GM12878 (cell line): ENCODE measurements at regions not wholly inside any gene's neighbourhood (a gene's known extent, or its start where the extent isn't known, plus 50 kb on each side); places are given as distances from the start of the nearest gene placed in this dataset.

Experiments
- ATAC-seq: fragments of 200-7000 bp; cut with Tn5 transposase; 3 replicates; pipeline ENCODE4 v1.9.1; 2020; ENCODE audit warnings: mild to moderate bottlenecking, moderate library complexity
- BruUV-seq: library from RNA; stranded (reverse); fragments of 400-500 nt; replicated peaks from 2 replicates; lab custom pipeline; 2021; lab: Mats Ljungman, UMichigan
- CTCF ChIA-PET: fragments of 300-600 bp; sonication (Branson Sonifier 250); formaldehyde crosslinking; extraction: SDS; loops from one replicate; lab custom pipeline; 2021; ENCODE audit warnings: inconsistent platforms; lab: Yijun Ruan, JAX
- POLR2A ChIA-PET: fragments of 350-600 bp; formaldehyde crosslinking; extraction: SDS; loops from one replicate; lab custom pipeline; 2021; ENCODE audit warnings: inconsistent platforms; lab: Charles Lee
- RAD21 ChIA-PET: fragments of 300-600 bp; sonication (Branson Sonifier 250); formaldehyde crosslinking; loops from one replicate; lab custom pipeline; 2023; ENCODE audit warnings: antibody characterized with exemption; ENCODE audit not compliant: unreplicated experiment; lab: Charles Lee
- SMC1A ChIA-PET: fragments of 300-600 bp; sonication (Branson Sonifier 250); formaldehyde crosslinking; loops from one replicate; lab custom pipeline; 2023; ENCODE audit not compliant: unreplicated experiment, uncharacterized antibody; lab: Charles Lee
- DNase-seq: peaks from one replicate; pipeline ENCODE4 v3.0.0-alpha.2; 2011; ENCODE audit warnings: low read depth, low spot score
- FAIRE-seq: peaks from 3 replicates; lab custom pipeline; 2011; peaks lifted over from hg19 to GRCh38; lab: Jason Lieb, UNC
- H2AFZ ChIP-seq: 2 replicates; pipeline ENCODE4 v1.6.0; 2011; ENCODE audit warnings: low read depth, low read length, control low read depth; ENCODE audit not compliant: control insufficient read depth
- H3K27ac ChIP-seq: 2 replicates; pipeline ENCODE4 v1.5.1; 2011; ENCODE audit warnings: control low read depth; ENCODE audit not compliant: control insufficient read depth, insufficient read depth
- H3K27me3 ChIP-seq, 2 experiments: replicated peaks in 1 of 2; 2 replicates each; pipeline versions ENCODE4 v1.6.0 to v1.6.1; 2011; ENCODE audit warnings: low read length in 1 of 2; ENCODE audit not compliant: control insufficient read depth in 2 of 2, insufficient read depth in 2 of 2
- H3K36me3 ChIP-seq, 2 experiments: 2 replicates each; pipeline ENCODE4 v1.5.1; 2011; ENCODE audit warnings: low read length in 1 of 2; ENCODE audit not compliant: control insufficient read depth in 2 of 2, insufficient read depth in 2 of 2
- H3K4me1 ChIP-seq: 2 replicates; pipeline ENCODE4 v1.6.1; 2011; ENCODE audit warnings: mild to moderate bottlenecking, low read length, moderate library complexity, mixed read lengths; ENCODE audit not compliant: control insufficient read depth, insufficient read depth
- H3K4me2 ChIP-seq: 2 replicates; pipeline ENCODE4 v1.6.0; 2011; ENCODE audit warnings: control low read depth; ENCODE audit not compliant: control insufficient read depth, insufficient read depth
- H3K4me3 ChIP-seq: fragments of 200-600 bp; sonication (generic); 2 replicates; pipeline ENCODE4 v1.5.1; 2016
- H3K79me2 ChIP-seq: 2 replicates; pipeline ENCODE4 v1.6.0; 2011; ENCODE audit warnings: low read length; ENCODE audit not compliant: control insufficient read depth, insufficient read depth
- H3K9ac ChIP-seq: 2 replicates; pipeline ENCODE4 v1.8.0; 2011; ENCODE audit warnings: low read length, control low read depth, mixed read lengths; ENCODE audit not compliant: control insufficient read depth, insufficient read depth
- H3K9me3 ChIP-seq: replicated peaks from 3 replicates; pipeline ENCODE4 v1.5.1; 2011; ENCODE audit warnings: mild to moderate bottlenecking, low read length; ENCODE audit not compliant: control insufficient read depth, insufficient read depth
- H4K20me1 ChIP-seq: 2 replicates; pipeline ENCODE4 v1.6.0; 2011; ENCODE audit not compliant: control insufficient read depth, insufficient read depth
- ATF7 ChIP-seq: fragments of 450-650 bp; IDR thresholded peaks from 2 replicates; pipeline ENCODE4 v1.6.1; 2016; ENCODE audit warnings: low read depth, mild to moderate bottlenecking
- CREM ChIP-seq: IDR thresholded peaks from 2 replicates; pipeline ENCODE4 v1.6.1; 2014; ENCODE audit warnings: antibody characterized with exemption, low read depth
- GABPA ChIP-seq: IDR thresholded peaks from 2 replicates; pipeline ENCODE4 v1.6.1; 2014; ENCODE audit warnings: antibody characterized with exemption, low read depth, mild to moderate bottlenecking, inconsistent platforms
- HDAC6 ChIP-seq: fragments of 200-600 bp; sonication (generic); IDR thresholded peaks from one replicate; pipeline ENCODE4 v1.8.0; 2017; ENCODE audit warnings: antibody characterized with exemption; ENCODE audit not compliant: unreplicated experiment
- KDM1A ChIP-seq: fragments of 200-600 bp; sonication (generic); IDR thresholded peaks from 2 replicates; pipeline ENCODE4 v1.6.1; 2016; ENCODE audit warnings: borderline replicate concordance
- MEF2B ChIP-seq: fragments of 450-650 bp; IDR thresholded peaks from 2 replicates; pipeline ENCODE4 v1.6.1; 2018; ENCODE audit warnings: mild to moderate bottlenecking, moderate library complexity; ENCODE audit not compliant: partially characterized antibody, poor library complexity, severe bottlenecking
- NFYB ChIP-seq: IDR thresholded peaks from 2 replicates; pipeline ENCODE4 v1.6.1; 2011; ENCODE audit warnings: low read depth, mild to moderate bottlenecking, low read length, improper control_type of control experiment, moderate library complexity; ENCODE audit not compliant: insufficient read depth
- POU2F2 ChIP-seq: IDR thresholded peaks from 3 replicates; pipeline ENCODE4 v1.6.1; 2011; ENCODE audit warnings: low read depth, mild to moderate bottlenecking, low read length, borderline replicate concordance
- RCOR1 ChIP-seq: conservative IDR thresholded peaks from 2 replicates; pipeline ENCODE4 v1.6.1; 2012; ENCODE audit warnings: low read depth, low read length, improper control_type of control experiment
- RELA ChIP-seq: fragments of 450-650 bp; IDR thresholded peaks from 2 replicates; pipeline ENCODE4 v1.8.0; 2014; ENCODE audit warnings: borderline replicate concordance; ENCODE audit not compliant: partially characterized antibody
- TCF12 ChIP-seq: IDR thresholded peaks from 2 replicates; pipeline ENCODE4 v1.6.1; 2011; ENCODE audit warnings: low read depth, mild to moderate bottlenecking, low read length
- YY1 ChIP-seq: IDR thresholded peaks from 2 replicates; pipeline ENCODE4 v1.6.1; 2011; ENCODE audit warnings: low read depth, mild to moderate bottlenecking, low read length
- in situ Hi-C: fragments of 300-500 bp; cut with MboI; formaldehyde crosslinking; loops from 9 replicates; pipeline ENCODE4 v1.14.3; 2018; ENCODE audit warnings: mixed read lengths
- intact Hi-C: fragments of 100-400 bp; cut with micrococcal nuclease; formaldehyde crosslinking; loops from one replicate; pipeline ENCODE4 v1.14.2; 2022; ENCODE audit not compliant: unreplicated experiment

GRCh38 chr1:208977012-208977411 is 606.5 kb upstream of the CAMK1G start:
- intact Hi-C loops (no loop called here), in situ Hi-C loops (no loop called here)
- Histone ChIP-seq H3K4me3 (no peak overlapping the region), H3K27me3 (no peaks in the 10 kb centered on the region; a peak in 1 of 4 replicates), H3K4me2 (no peak overlapping the region), H3K27ac (no peak overlapping the region), H3K79me2 (no peaks in the 10 kb centered on the region), H2AFZ (no peak overlapping the region), H3K9ac (no peak overlapping the region), H3K9me3 (no peaks in the 10 kb centered on the region), H4K20me1 (no peaks in the 10 kb centered on the region), H3K36me3 (no peaks in the 10 kb centered on the region), H3K4me1 (no peaks in the 10 kb centered on the region)
- RAD21 ChIA-PET, result no interaction called here
- SMC1A ChIA-PET, result no interaction called here
- TF ChIP-seq CREM (no peak), YY1 (no peak), KDM1A (no peak), POU2F2 (no peak), HDAC6 (no peak), NFYB (no peak), ATF7 (no peak), RCOR1 (no peak), MEF2B (no peak), TCF12 (no peak), GABPA (no peak), RELA (no peak)
- ATAC-seq, result no peak
- POLR2A ChIA-PET, result no interaction called here
- BruUV-seq, result no TSS peak
- CTCF ChIA-PET, result no interaction called here
- no peak for DNase-seq
- FAIRE-seq, result no peak
